ENCODE measurements at regions not wholly inside any gene's neighbourhood (a gene's known extent, or its start where the extent isn't known, plus 50 kb on each side); places are given as distances from the start of the nearest gene placed in this dataset.
"Not testable (repeated sequence)": the region's sequence is repeated elsewhere in the genome, so short reads cannot be mapped to it uniquely, and the experiment has no call there.

GRCh38 chr4:82084747-82085146, 289.0 kb downstream of the HNRNPD start:
- ChIA-PET POLR2A (no interaction called here), CTCF (no interaction called here)
- Histone ChIP-seq H3K27me3 (ENCODE audit: control insufficient read depth, insufficient read depth, low read length) (no peaks in the 10 kb centered on the region), H3K4me3 (ENCODE audit: low read depth, low read length) (no peak overlapping the region), H3K9me3 (ENCODE audit: control insufficient read depth, insufficient read depth, low read length) (no peaks in the 10 kb centered on the region), H3K27ac (ENCODE audit: low read depth, low read length) (no peak overlapping the region)
- no peak for DNase-seq (ENCODE audit: low read depth, low spot score)
- TF ChIP-seq CTCF (IDR thresholded peaks at IDR 0.05; ENCODE audit: low read depth, low read length): no peak

- DNase-seq (ENCODE audit: low read depth, low spot score); H3K27me3 ChIP-seq (ENCODE audit: control insufficient read depth, insufficient read depth, low read length); H3K9me3 ChIP-seq (ENCODE audit: control insufficient read depth, insufficient read depth, low read length); H3K4me3 ChIP-seq (ENCODE audit: low read depth, low read length); CTCF ChIA-PET; H3K27ac ChIP-seq (ENCODE audit: low read depth, low read length); POLR2A ChIA-PET: not testable (repeated sequence)
These were observed 296.3 kb downstream of the HNRNPD start for GRCh38 chr4:82077471-82077995.

- no peak for DNase-seq (ENCODE audit: low read depth, low spot score)
- Histone ChIP-seq H3K27me3 (ENCODE audit: control insufficient read depth, insufficient read depth, low read length) (no peaks in the 10 kb centered on the region), H3K4me3 (ENCODE audit: low read depth, low read length) (no peak overlapping the region), H3K9me3 (ENCODE audit: control insufficient read depth, insufficient read depth, low read length) (no peaks in the 10 kb centered on the region), H3K27ac (ENCODE audit: low read depth, low read length) (no peak overlapping the region)
- POLR2A ChIA-PET: no interaction called here
- TF ChIP-seq CTCF (IDR thresholded peaks at IDR 0.05; ENCODE audit: low read depth, low read length): no peak
- CTCF ChIA-PET: no interaction called here
These were observed 297.0 kb downstream of the HNRNPD start for GRCh38 chr4:82076809-82077208.

- no peak for TF ChIP-seq CTCF (IDR thresholded peaks at IDR 0.05; ENCODE audit: low read depth, low read length)
These were observed 297.4 kb downstream of the HNRNPD start for GRCh38 chr4:82076359-82076758.

GRCh38 chr4:82071951-82072350, 301.8 kb downstream of the HNRNPD start:
- CTCF ChIA-PET: no interaction called here
- Histone ChIP-seq H3K9me3 (ENCODE audit: control insufficient read depth, insufficient read depth, low read length) (no peaks in the 10 kb centered on the region), H3K27me3 (ENCODE audit: control insufficient read depth, insufficient read depth, low read length) (no peaks in the 10 kb centered on the region), H3K27ac (ENCODE audit: low read depth, low read length) (no peak overlapping the region), H3K4me3 (ENCODE audit: low read depth, low read length) (no peak overlapping the region)
- POLR2A ChIA-PET: no interaction called here
- DNase-seq (ENCODE audit: low read depth, low spot score): no peak
- TF ChIP-seq CTCF (IDR thresholded peaks at IDR 0.05; ENCODE audit: low read depth, low read length): no peak

More at GRCh38 chr4:82076359-82076758, 297.4 kb downstream of the HNRNPD start:
- Histone ChIP-seq H3K27ac (ENCODE audit: low read depth, low read length) (no peak overlapping the region), H3K4me3 (ENCODE audit: low read depth, low read length) (no peak overlapping the region), H3K9me3 (ENCODE audit: control insufficient read depth, insufficient read depth, low read length) (no peaks in the 10 kb centered on the region), H3K27me3 (ENCODE audit: control insufficient read depth, insufficient read depth, low read length) (no peaks in the 10 kb centered on the region)
- CTCF ChIA-PET: no interaction called here
- POLR2A ChIA-PET: no interaction called here
- DNase-seq (ENCODE audit: low read depth, low spot score): no peak
